Heart left ventricle (tissue), 13 donors: ENCODE measurements at regions not wholly inside any gene's neighbourhood (a gene's known extent, or its start where the extent isn't known, plus 50 kb on each side); places are given as distances from the start of the nearest gene placed in this dataset.
A peak's percentile ranks its signal among the peaks of the same experiment; 100 is the strongest.

ENCODE experiments used
- POLR2A ChIP-seq, 2 donors: fragments of 450-650 bp; IDR thresholded peaks; one replicate each; pipeline ENCODE4 v1.6.1; 2017; ENCODE audit warnings: antibody characterized with exemption in 2 of 2, mild to moderate bottlenecking in 2 of 2, moderate library complexity in 2 of 2
- TF ChIP-seq, protein P1 (sequence below), 12 donors: fragments of 200-600 bp; sonication (generic) in 4 of 12; IDR thresholded peaks; one replicate each; pipeline versions ENCODE4 v1.5.0 to v1.8.0; 2018 to 2022; ENCODE audit warnings: antibody characterized with exemption in 12 of 12, mild to moderate bottlenecking in 5 of 12
- donor health status: ischemic (EF 13 %, LVEDD 7.1; RV severe dilation, severe dysfunction).
- donor health status: DM: no; HTN: yes; CAD: no.
- donor health status: DM: no; HTN: no; CAD: no.
- donor health status: ischemic (EF 25% LVEDD 6.9; RV normal size, moderate dysfunction).
- donor health status: ischemic (EF 25% LVEDD 5.7; RV mildly dilated, moderate dysfunction).
- donor health status: ischemic (EF 35%, LVEDD 5.7; RV mildly dilated, moderate dysfunction).
- donor health status: nonischemic (EF 11% LVEDD 7.7; RV severe dilation, severe dysfunction).
- donor health status: DM: yes; HTN: yes; CAD: no.
- donor health status: PGD.
- donor health status: ischemic (EF 29% LVEDD 5.4; RV normal size, mild dysfunction).
- donor health status: nonischemic (EF 23%, LVEDD 6.1; RV moderate dilation, normal function).

DNA sequence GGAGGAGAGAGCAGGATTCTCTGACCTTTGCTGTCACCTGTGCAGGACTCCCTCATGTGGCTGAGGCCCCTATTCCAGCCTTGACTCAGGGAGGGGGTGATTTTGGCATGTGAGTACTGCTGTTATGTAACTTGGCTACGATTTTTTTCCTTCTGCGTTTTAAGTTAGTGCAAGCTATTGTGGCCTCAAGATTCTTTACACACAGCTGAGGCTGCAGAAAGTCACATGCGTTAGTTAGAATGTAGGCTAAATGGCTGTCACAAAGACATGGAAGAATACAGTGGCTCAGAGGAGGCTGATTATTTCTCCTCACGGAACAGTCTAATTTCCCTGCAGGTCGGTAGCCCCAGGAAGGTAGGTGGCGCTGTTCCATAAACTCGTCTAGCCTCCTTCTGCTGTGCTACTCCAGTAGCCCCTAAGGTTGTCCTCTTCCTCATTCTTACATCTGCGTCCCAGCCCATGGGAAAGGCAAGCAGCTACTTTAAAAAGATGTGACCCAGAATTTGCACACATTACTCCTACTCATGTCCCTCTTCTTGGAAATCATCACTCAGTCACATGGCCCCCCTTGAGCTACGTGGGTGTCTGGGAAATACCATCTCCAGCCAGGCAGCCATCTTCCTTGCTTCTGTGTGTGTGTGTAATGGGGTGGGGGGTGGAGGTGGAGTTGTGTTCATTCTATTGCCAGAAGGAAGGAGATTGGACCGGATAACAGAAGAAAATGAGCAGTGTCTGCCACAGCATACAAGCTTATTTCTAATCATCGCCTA lies 486.6 kb downstream of the CCDC171 start:
- TF ChIP-seq, protein P1, sequence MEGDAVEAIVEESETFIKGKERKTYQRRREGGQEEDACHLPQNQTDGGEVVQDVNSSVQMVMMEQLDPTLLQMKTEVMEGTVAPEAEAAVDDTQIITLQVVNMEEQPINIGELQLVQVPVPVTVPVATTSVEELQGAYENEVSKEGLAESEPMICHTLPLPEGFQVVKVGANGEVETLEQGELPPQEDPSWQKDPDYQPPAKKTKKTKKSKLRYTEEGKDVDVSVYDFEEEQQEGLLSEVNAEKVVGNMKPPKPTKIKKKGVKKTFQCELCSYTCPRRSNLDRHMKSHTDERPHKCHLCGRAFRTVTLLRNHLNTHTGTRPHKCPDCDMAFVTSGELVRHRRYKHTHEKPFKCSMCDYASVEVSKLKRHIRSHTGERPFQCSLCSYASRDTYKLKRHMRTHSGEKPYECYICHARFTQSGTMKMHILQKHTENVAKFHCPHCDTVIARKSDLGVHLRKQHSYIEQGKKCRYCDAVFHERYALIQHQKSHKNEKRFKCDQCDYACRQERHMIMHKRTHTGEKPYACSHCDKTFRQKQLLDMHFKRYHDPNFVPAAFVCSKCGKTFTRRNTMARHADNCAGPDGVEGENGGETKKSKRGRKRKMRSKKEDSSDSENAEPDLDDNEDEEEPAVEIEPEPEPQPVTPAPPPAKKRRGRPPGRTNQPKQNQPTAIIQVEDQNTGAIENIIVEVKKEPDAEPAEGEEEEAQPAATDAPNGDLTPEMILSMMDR (IDR thresholded peaks at IDR 0.05) = peak in 7 of 12 donors; percentile 11 to 53 (median 41)
- no peak for TF ChIP-seq POLR2A (IDR thresholded peaks at IDR 0.05)
